SK-N-SH (cell line): ENCODE measurements at regions not wholly inside any gene's neighbourhood (a gene's known extent, or its start where the extent isn't known, plus 50 kb on each side); places are given as distances from the start of the nearest gene placed in this dataset.

ENCODE experiments used
- CTCF ChIA-PET: fragments of 300-600, 350-600 bp; formaldehyde crosslinking; extraction: SDS; loops from one replicate; lab custom pipeline; 2021; lab: Yijun Ruan, JAX
- POLR2A ChIA-PET: fragments of 350-600 bp; sonication (Branson Sonifier 250); formaldehyde crosslinking; extraction: SDS; loops from one replicate; lab custom pipeline; 2020; ENCODE audit warnings: antibody characterized with exemption, inconsistent platforms; lab: Yijun Ruan, JAX
- DNase-seq: peaks from one replicate; pipeline ENCODE4 v3.0.0; 2012
- H2AFZ ChIP-seq: fragments of 200-600 bp; sonication (generic); 2 replicates; pipeline ENCODE4 v1.8.1; 2016; ENCODE audit warnings: antibody characterized with exemption, mild to moderate bottlenecking, low read depth
- H3F3A ChIP-seq: fragments of 200-600 bp; sonication (generic); replicated peaks from 2 replicates; pipeline ENCODE3; 2016; ENCODE audit warnings: antibody characterized with exemption, mild to moderate bottlenecking; ENCODE audit not compliant: insufficient read depth
- H3K27ac ChIP-seq, 2 experiments: fragments of 200-500 bp in 1 of 2; fragments of 200-600 bp in 1 of 2; sonication (Bioruptor generic) in 1 of 2; sonication (generic), shearing (Covaris generic) in 1 of 2; 2 replicates each; pipeline versions ENCODE4 v1.5.1 to v1.6.1; 2014 to 2016; ENCODE audit warnings: low read depth in 2 of 2, inconsistent platforms in 1 of 2, low read length in 1 of 2, mild to moderate bottlenecking in 1 of 2, mixed read lengths in 1 of 2
- H3K27me3 ChIP-seq: fragments of 200-600 bp; sonication (generic), shearing (Covaris generic); 2 replicates; pipeline ENCODE4 v1.6.1; 2016; ENCODE audit warnings: mixed run types; ENCODE audit not compliant: insufficient read depth
- H3K36me3 ChIP-seq, 2 experiments: fragments of 200-500 bp in 1 of 2; fragments of 200-600 bp in 1 of 2; sonication (Bioruptor generic) in 1 of 2; sonication (generic) in 1 of 2; replicated peaks in 1 of 2; 2 replicates each; pipeline versions ENCODE3 to v1.5.1; 2014 to 2016; ENCODE audit warnings: low read length in 1 of 2, mild to moderate bottlenecking in 1 of 2; ENCODE audit not compliant: insufficient read depth in 2 of 2, control insufficient read depth in 1 of 2
- H3K4me1 ChIP-seq, 2 experiments: fragments of 200-500 bp in 1 of 2; fragments of 200-600 bp in 1 of 2; sonication (Bioruptor generic) in 1 of 2; sonication (generic), shearing (Covaris generic) in 1 of 2; 2 replicates each; pipeline versions ENCODE4 v1.5.1 to v1.6.1; 2014 to 2016; ENCODE audit warnings: low read depth in 1 of 2, low read length in 1 of 2, mixed run types in 1 of 2; ENCODE audit not compliant: insufficient read depth in 2 of 2, control insufficient read depth in 1 of 2
- H3K4me2 ChIP-seq: fragments of 200-600 bp; sonication (generic), shearing (Covaris generic); 2 replicates; pipeline ENCODE4 v1.6.1; 2017; ENCODE audit warnings: mixed run types
- H3K4me3 ChIP-seq, 2 experiments: fragments of 200-500 bp in 1 of 2; fragments of 200-600 bp in 1 of 2; sonication (Bioruptor generic) in 1 of 2; sonication (generic), shearing (Covaris generic) in 1 of 2; 2 replicates each; pipeline versions ENCODE4 v1.5.1 to v1.8.1; 2014 to 2016; ENCODE audit warnings: low read depth in 2 of 2, inconsistent platforms in 1 of 2, low read length in 1 of 2, mild to moderate bottlenecking in 1 of 2, mixed read lengths in 1 of 2, moderate library complexity in 1 of 2
- H3K79me2 ChIP-seq: fragments of 200-600 bp; sonication (generic); 2 replicates; pipeline ENCODE4 v1.8.1; 2017; ENCODE audit warnings: mild to moderate bottlenecking; ENCODE audit not compliant: insufficient read depth
- H3K9ac ChIP-seq: fragments of 200-600 bp; sonication (generic); 2 replicates; pipeline ENCODE4 v1.6.1; 2017; ENCODE audit warnings: mixed run types
- H3K9me2 ChIP-seq: fragments of 200-600 bp; sonication (generic); 2 replicates; pipeline ENCODE4 v1.6.1; 2017; ENCODE audit warnings: mixed run types
- H3K9me3 ChIP-seq: fragments of 200-600 bp; sonication (generic); 2 replicates; pipeline ENCODE4 v1.6.1; 2017; ENCODE audit warnings: mixed run types, mild to moderate bottlenecking, moderate library complexity
- H4K20me1 ChIP-seq: fragments of 200-600 bp; sonication (generic); 2 replicates; pipeline ENCODE4 v1.6.1; 2017; ENCODE audit warnings: mild to moderate bottlenecking, mixed run types; ENCODE audit not compliant: insufficient read depth
- CTCF ChIP-seq: fragments of 200-600 bp; sonication (generic); IDR thresholded peaks from 2 replicates; pipeline ENCODE4 v1.6.1; 2017; ENCODE audit warnings: antibody characterized with exemption, mild to moderate bottlenecking, moderate library complexity
- ELF1 ChIP-seq: IDR thresholded peaks from 2 replicates; pipeline ENCODE4 v1.4.0; 2012
- EP300 ChIP-seq, 2 experiments: IDR thresholded peaks; 2 replicates each; pipeline versions ENCODE4 v1.4.0 to v1.6.1; 2012; ENCODE audit warnings: borderline replicate concordance in 1 of 2, low read depth in 1 of 2, low read length in 1 of 2
- FOSL2 ChIP-seq: IDR thresholded peaks from 2 replicates; pipeline ENCODE4 v1.4.0; 2012; ENCODE audit warnings: low read depth, mild to moderate bottlenecking, moderate library complexity, borderline replicate concordance
- FOXJ3 ChIP-seq: sonication (generic); formaldehyde crosslinking; IDR thresholded peaks from 2 replicates; pipeline ENCODE4 v1.5.1; 2020; ENCODE audit warnings: mild to moderate bottlenecking, missing genetic modification reagents
- FOXM1 ChIP-seq: IDR thresholded peaks from 2 replicates; pipeline ENCODE4 v1.4.0; 2012; ENCODE audit warnings: low read depth, mild to moderate bottlenecking
- GATA2 ChIP-seq: sonication (generic); formaldehyde crosslinking; IDR thresholded peaks from 2 replicates; pipeline ENCODE4 v1.5.0; 2020; ENCODE audit warnings: mild to moderate bottlenecking, missing genetic modification reagents
- IRF3 ChIP-seq: fragments of 150-350 bp; IDR thresholded peaks from 2 replicates; pipeline ENCODE4 v1.6.1; 2016; ENCODE audit warnings: mild to moderate bottlenecking, low read depth, low read length
- MXI1 ChIP-seq: IDR thresholded peaks from 2 replicates; pipeline ENCODE4 v1.6.1; 2012; ENCODE audit warnings: mild to moderate bottlenecking, low read depth, low read length, improper control_type of control experiment
- POLR2AphosphoS5 ChIP-seq: IDR thresholded peaks from 2 replicates; pipeline ENCODE4 v1.6.1; 2012; ENCODE audit warnings: low read depth, low read length
- RXRA ChIP-seq: IDR thresholded peaks from 2 replicates; pipeline ENCODE4 v1.4.0; 2012; ENCODE audit warnings: low read depth, mild to moderate bottlenecking, borderline replicate concordance
- SMC3 ChIP-seq: IDR thresholded peaks from 2 replicates; pipeline ENCODE4 v1.6.1; 2012; ENCODE audit warnings: low read depth, low read length, improper control_type of control experiment
- TAF1 ChIP-seq: IDR thresholded peaks from 2 replicates; pipeline ENCODE4 v1.6.1; 2012; ENCODE audit warnings: low read depth, mild to moderate bottlenecking, low read length, moderate library complexity, borderline replicate concordance
- TCF12 ChIP-seq: IDR thresholded peaks from 2 replicates; pipeline ENCODE4 v1.4.0; 2012
- YY1 ChIP-seq: IDR thresholded peaks from 2 replicates; pipeline ENCODE4 v1.4.0; 2012; ENCODE audit warnings: low read depth, mild to moderate bottlenecking
- WGBS: methylation state at CpG from one replicate; pipeline ENCODE4 v1.1.6; 2017; ENCODE audit warnings: low lambda C conversion rate; 5-methylcytosine and 5-hydroxymethylcytosine counted together
- TF ChIP-seq, protein P1 (sequence below): fragments of 150-350 bp; IDR thresholded peaks from 2 replicates; pipeline ENCODE4 v1.6.1; 2017; ENCODE audit warnings: antibody characterized with exemption, low read length, low read depth, borderline replicate concordance
- TF ChIP-seq, protein P2 (sequence below): IDR thresholded peaks from 2 replicates; pipeline ENCODE4 v1.4.0; 2012; ENCODE audit warnings: low read depth, borderline replicate concordance
- TF ChIP-seq, protein P3 (sequence below): IDR thresholded peaks from 2 replicates; pipeline ENCODE4 v1.4.0; 2012; ENCODE audit warnings: low read depth, borderline replicate concordance

DNA sequence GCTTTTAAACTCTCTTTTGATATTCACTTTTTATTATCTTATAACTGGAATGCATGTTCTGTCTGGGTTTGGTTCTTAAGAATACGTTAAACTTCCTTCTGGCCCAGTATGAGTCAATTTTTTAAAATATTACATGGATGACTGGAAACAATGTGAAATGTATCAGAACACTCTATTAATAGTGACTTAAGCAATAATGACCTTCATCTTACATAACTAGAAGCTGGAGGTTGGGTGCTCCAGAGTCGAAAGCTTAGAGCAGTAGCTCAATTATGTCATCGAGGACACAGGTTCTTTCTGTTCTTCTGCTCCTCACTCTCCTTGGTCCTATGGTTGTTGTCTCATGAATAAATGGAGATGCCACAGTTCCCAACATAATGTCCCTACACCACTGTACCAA lies 91.6 kb upstream of the FOXD3 start:
- ChIA-PET POLR2A (no interaction called here), CTCF (interaction anchor here (1.0 to 1.2 kb wide), 2 partner anchors 13 to 307 kb away, joined by 3 to 4 read pairs; no protein-coding TSS in a partner anchor)
- DNase-seq: no peak
- Histone ChIP-seq H3K79me2 (no peaks in the 10 kb centered on the region), H3F3A (no peaks in the 10 kb centered on the region), H4K20me1 (no peaks in the 10 kb centered on the region), H3K9ac (no peak overlapping the region), H3K36me3 (no peaks in the 10 kb centered on the region), H3K4me3 (no peak overlapping the region), H3K4me1 (no peaks in the 10 kb centered on the region), H2AFZ (no peak overlapping the region), H3K27me3 (no peaks in the 10 kb centered on the region), H3K9me2 (no peaks in the 10 kb centered on the region), H3K9me3 (peaks cover 5% of the 10 kb centered on the region; the same call in 1 of the 2 replicates), H3K4me2 (no peak overlapping the region), H3K27ac (no peak overlapping the region)
- WGBS: 68% methylated on average over 3 of the region's 3 CpGs
- TF ChIP-seq TAF1: no peak

GRCh38 chr1:63238721-63239120 lies 83.6 kb upstream of the FOXD3 start:
- Histone ChIP-seq H3K79me2 (no peaks in the 10 kb centered on the region), H3K9me3 (peaks cover 5% of the 10 kb centered on the region; the same call in 1 of the 2 replicates), H3K9ac (no peak overlapping the region), H3K27me3 (no peaks in the 10 kb centered on the region), H3K36me3 (no peaks in the 10 kb centered on the region), H4K20me1 (no peaks in the 10 kb centered on the region), H3K4me1 (no peaks in the 10 kb centered on the region), H3F3A (no peaks in the 10 kb centered on the region), H2AFZ (no peak overlapping the region), H3K27ac (no peak overlapping the region), H3K4me2 (no peak overlapping the region), H3K9me2 (no peaks in the 10 kb centered on the region), H3K4me3 (no peak overlapping the region)
- DNase-seq: no peak
- CTCF ChIA-PET: interaction anchor here (0.9 kb wide), 1 partner anchor 10 kb away, joined by 3 read pairs; no protein-coding TSS in a partner anchor
- POLR2A ChIA-PET: no interaction called here
- 82% methylated on average over 1 of the region's 1 CpG for WGBS
- TF ChIP-seq MXI1 (no peak), SMC3 (no peak), YY1 (no peak), GATA2 (CRISPR knock-in tag) (no peak), IRF3 (no peak), ELF1 (no peak), EP300 (IDR thresholded peaks at IDR 0.05; ENCODE audit: borderline replicate concordance in 1 of 2, low read depth in 1 of 2, low read length in 1 of 2) (no peak), FOXJ3 (no peak), FOSL2 (no peak), RXRA (no peak), CTCF (no peak), FOXM1 (no peak), POLR2AphosphoS5 (no peak), TCF12 (no peak)
- TF ChIP-seq, protein P1, sequence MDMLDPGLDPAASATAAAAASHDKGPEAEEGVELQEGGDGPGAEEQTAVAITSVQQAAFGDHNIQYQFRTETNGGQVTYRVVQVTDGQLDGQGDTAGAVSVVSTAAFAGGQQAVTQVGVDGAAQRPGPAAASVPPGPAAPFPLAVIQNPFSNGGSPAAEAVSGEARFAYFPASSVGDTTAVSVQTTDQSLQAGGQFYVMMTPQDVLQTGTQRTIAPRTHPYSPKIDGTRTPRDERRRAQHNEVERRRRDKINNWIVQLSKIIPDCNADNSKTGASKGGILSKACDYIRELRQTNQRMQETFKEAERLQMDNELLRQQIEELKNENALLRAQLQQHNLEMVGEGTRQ: no peak
- TF ChIP-seq, protein P2, sequence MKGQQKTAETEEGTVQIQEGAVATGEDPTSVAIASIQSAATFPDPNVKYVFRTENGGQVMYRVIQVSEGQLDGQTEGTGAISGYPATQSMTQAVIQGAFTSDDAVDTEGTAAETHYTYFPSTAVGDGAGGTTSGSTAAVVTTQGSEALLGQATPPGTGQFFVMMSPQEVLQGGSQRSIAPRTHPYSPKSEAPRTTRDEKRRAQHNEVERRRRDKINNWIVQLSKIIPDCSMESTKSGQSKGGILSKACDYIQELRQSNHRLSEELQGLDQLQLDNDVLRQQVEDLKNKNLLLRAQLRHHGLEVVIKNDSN: no peak
- TF ChIP-seq, protein P3, sequence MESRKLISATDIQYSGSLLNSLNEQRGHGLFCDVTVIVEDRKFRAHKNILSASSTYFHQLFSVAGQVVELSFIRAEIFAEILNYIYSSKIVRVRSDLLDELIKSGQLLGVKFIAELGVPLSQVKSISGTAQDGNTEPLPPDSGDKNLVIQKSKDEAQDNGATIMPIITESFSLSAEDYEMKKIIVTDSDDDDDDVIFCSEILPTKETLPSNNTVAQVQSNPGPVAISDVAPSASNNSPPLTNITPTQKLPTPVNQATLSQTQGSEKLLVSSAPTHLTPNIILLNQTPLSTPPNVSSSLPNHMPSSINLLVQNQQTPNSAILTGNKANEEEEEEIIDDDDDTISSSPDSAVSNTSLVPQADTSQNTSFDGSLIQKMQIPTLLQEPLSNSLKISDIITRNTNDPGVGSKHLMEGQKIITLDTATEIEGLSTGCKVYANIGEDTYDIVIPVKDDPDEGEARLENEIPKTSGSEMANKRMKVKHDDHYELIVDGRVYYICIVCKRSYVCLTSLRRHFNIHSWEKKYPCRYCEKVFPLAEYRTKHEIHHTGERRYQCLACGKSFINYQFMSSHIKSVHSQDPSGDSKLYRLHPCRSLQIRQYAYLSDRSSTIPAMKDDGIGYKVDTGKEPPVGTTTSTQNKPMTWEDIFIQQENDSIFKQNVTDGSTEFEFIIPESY: no peak
